H1 (cell line): ENCODE measurements at regions not wholly inside any gene's neighbourhood (a gene's known extent, or its start where the extent isn't known, plus 50 kb on each side); places are given as distances from the start of the nearest gene placed in this dataset.

Experiments
- KDM4A ChIP-seq: IDR thresholded peaks from one replicate; pipeline ENCODE4 v1.7.1; 2012; ENCODE audit warnings: low read depth, mild to moderate bottlenecking, moderate library complexity, low read length, inconsistent platforms; ENCODE audit not compliant: severe bottlenecking
- NRF1 ChIP-seq: IDR thresholded peaks from 2 replicates; pipeline ENCODE4 v1.6.1; 2011; ENCODE audit warnings: mild to moderate bottlenecking, low read depth, low read length, improper control_type of control experiment
- POLR2A ChIP-seq, 2 experiments: IDR thresholded peaks; 1 replicate in 1 of 2; 2 replicates in 1 of 2; pipeline ENCODE4 v1.6.1; 2011; ENCODE audit warnings: low read depth in 2 of 2, low read length in 2 of 2, mild to moderate bottlenecking in 2 of 2; ENCODE audit errors: control extremely low read depth in 1 of 2
- RNF2 ChIP-seq: fragments of 200-900, 300-1000 bp; sonication (generic); IDR thresholded peaks from 2 replicates; pipeline ENCODE4 v1.7.1; 2016; ENCODE audit warnings: borderline replicate concordance, low read depth, mild to moderate bottlenecking, antibody characterized with exemption, low read length; ENCODE audit not compliant: poor library complexity, severe bottlenecking; ENCODE audit errors: missing control alignments
- SAP30 ChIP-seq: fragments of 300-600 bp; sonication (generic); IDR thresholded peaks from 2 replicates; pipeline ENCODE4 v1.7.1; 2012; ENCODE audit warnings: low read length, moderate library complexity, mild to moderate bottlenecking, inconsistent platforms; ENCODE audit not compliant: insufficient read depth, insufficient replicate concordance
- SIX5 ChIP-seq: IDR thresholded peaks from 2 replicates; pipeline ENCODE4 v1.6.1; 2011; ENCODE audit warnings: mild to moderate bottlenecking, low read depth, low read length
- TAF7 ChIP-seq: optimal IDR thresholded peaks from 2 replicates; pipeline ENCODE3; 2011; ENCODE audit warnings: low read depth, mild to moderate bottlenecking, inconsistent platforms, low read length, moderate library complexity, borderline replicate concordance
- TBP ChIP-seq: IDR thresholded peaks from 2 replicates; pipeline ENCODE4 v1.6.1; 2011; ENCODE audit warnings: low read depth, low read length, improper control_type of control experiment
- TF ChIP-seq, protein P1 (sequence below): fragments of 300-600 bp; sonication (generic); IDR thresholded peaks from 2 replicates; pipeline ENCODE4 v1.7.1; 2012; ENCODE audit warnings: low read length, moderate library complexity, mild to moderate bottlenecking, inconsistent platforms; ENCODE audit not compliant: insufficient replicate concordance

DNA sequence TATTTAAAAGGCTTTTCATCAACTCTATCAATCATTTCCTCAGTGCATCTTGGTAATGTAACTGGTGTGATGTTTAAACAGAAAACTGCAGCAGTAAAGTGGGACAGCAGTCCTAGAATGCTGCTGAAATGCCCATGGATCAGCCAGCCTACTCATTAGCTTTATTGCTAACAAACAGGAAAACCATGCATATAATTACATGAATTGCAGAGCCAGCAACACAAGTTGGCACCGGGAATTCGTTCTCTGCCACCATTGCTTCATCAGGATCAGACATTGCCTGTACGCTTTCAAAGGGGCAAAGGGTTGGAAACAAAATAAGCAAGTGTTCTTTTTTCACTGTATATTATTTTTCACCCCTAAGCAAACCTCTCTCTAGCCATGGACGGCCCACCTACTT lies 276.2 kb upstream of the LRRC7 start (continued):
- TF ChIP-seq, protein P1, sequence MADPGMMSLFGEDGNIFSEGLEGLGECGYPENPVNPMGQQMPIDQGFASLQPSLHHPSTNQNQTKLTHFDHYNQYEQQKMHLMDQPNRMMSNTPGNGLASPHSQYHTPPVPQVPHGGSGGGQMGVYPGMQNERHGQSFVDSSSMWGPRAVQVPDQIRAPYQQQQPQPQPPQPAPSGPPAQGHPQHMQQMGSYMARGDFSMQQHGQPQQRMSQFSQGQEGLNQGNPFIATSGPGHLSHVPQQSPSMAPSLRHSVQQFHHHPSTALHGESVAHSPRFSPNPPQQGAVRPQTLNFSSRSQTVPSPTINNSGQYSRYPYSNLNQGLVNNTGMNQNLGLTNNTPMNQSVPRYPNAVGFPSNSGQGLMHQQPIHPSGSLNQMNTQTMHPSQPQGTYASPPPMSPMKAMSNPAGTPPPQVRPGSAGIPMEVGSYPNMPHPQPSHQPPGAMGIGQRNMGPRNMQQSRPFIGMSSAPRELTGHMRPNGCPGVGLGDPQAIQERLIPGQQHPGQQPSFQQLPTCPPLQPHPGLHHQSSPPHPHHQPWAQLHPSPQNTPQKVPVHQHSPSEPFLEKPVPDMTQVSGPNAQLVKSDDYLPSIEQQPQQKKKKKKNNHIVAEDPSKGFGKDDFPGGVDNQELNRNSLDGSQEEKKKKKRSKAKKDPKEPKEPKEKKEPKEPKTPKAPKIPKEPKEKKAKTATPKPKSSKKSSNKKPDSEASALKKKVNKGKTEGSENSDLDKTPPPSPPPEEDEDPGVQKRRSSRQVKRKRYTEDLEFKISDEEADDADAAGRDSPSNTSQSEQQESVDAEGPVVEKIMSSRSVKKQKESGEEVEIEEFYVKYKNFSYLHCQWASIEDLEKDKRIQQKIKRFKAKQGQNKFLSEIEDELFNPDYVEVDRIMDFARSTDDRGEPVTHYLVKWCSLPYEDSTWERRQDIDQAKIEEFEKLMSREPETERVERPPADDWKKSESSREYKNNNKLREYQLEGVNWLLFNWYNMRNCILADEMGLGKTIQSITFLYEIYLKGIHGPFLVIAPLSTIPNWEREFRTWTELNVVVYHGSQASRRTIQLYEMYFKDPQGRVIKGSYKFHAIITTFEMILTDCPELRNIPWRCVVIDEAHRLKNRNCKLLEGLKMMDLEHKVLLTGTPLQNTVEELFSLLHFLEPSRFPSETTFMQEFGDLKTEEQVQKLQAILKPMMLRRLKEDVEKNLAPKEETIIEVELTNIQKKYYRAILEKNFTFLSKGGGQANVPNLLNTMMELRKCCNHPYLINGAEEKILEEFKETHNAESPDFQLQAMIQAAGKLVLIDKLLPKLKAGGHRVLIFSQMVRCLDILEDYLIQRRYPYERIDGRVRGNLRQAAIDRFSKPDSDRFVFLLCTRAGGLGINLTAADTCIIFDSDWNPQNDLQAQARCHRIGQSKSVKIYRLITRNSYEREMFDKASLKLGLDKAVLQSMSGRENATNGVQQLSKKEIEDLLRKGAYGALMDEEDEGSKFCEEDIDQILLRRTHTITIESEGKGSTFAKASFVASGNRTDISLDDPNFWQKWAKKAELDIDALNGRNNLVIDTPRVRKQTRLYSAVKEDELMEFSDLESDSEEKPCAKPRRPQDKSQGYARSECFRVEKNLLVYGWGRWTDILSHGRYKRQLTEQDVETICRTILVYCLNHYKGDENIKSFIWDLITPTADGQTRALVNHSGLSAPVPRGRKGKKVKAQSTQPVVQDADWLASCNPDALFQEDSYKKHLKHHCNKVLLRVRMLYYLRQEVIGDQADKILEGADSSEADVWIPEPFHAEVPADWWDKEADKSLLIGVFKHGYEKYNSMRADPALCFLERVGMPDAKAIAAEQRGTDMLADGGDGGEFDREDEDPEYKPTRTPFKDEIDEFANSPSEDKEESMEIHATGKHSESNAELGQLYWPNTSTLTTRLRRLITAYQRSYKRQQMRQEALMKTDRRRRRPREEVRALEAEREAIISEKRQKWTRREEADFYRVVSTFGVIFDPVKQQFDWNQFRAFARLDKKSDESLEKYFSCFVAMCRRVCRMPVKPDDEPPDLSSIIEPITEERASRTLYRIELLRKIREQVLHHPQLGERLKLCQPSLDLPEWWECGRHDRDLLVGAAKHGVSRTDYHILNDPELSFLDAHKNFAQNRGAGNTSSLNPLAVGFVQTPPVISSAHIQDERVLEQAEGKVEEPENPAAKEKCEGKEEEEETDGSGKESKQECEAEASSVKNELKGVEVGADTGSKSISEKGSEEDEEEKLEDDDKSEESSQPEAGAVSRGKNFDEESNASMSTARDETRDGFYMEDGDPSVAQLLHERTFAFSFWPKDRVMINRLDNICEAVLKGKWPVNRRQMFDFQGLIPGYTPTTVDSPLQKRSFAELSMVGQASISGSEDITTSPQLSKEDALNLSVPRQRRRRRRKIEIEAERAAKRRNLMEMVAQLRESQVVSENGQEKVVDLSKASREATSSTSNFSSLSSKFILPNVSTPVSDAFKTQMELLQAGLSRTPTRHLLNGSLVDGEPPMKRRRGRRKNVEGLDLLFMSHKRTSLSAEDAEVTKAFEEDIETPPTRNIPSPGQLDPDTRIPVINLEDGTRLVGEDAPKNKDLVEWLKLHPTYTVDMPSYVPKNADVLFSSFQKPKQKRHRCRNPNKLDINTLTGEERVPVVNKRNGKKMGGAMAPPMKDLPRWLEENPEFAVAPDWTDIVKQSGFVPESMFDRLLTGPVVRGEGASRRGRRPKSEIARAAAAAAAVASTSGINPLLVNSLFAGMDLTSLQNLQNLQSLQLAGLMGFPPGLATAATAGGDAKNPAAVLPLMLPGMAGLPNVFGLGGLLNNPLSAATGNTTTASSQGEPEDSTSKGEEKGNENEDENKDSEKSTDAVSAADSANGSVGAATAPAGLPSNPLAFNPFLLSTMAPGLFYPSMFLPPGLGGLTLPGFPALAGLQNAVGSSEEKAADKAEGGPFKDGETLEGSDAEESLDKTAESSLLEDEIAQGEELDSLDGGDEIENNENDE: no peak
- TF ChIP-seq TAF7 (no peak), RNF2 (no peak), TBP (no peak), SIX5 (no peak), KDM4A (no peak), NRF1 (no peak), POLR2A (IDR thresholded peaks at IDR 0.05; ENCODE audit: control extremely low read depth in 1 of 2, low read depth in 2 of 2, low read length in 2 of 2) (no peak), SAP30 (no peak)
